PC-3 (cell line): ENCODE measurements at regions not wholly inside any gene's neighbourhood (a gene's known extent, or its start where the extent isn't known, plus 50 kb on each side); places are given as distances from the start of the nearest gene placed in this dataset.
A peak's percentile ranks its signal among the peaks of the same experiment; 100 is the strongest.

Experiments used
- ATAC-seq: fragments of 200-7000 bp; cut with Tn5 transposase; 2 replicates; pipeline ENCODE4 v1.9.1; 2020; ENCODE audit warnings: mild to moderate bottlenecking, moderate library complexity
- BruUV-seq: library from RNA; stranded (reverse); fragments of 400-500 nt; replicated peaks from 2 replicates; lab custom pipeline; 2021; lab: Mats Ljungman, UMichigan
- CTCF ChIA-PET: fragments of 300-600 bp; sonication (Branson Sonifier 250); formaldehyde crosslinking; loops from one replicate; lab custom pipeline; 2022; ENCODE audit warnings: antibody characterized with exemption; lab: Charles Lee
- POLR2A ChIA-PET: fragments of 300-600 bp; sonication (Branson Sonifier 250); formaldehyde crosslinking; loops from one replicate; lab custom pipeline; 2022; ENCODE audit warnings: antibody characterized with exemption; ENCODE audit not compliant: unreplicated experiment; lab: Charles Lee
- DNase-seq: peaks from one replicate; pipeline ENCODE4 v3.0.0-alpha.2; 2015
- H2AFZ ChIP-seq: fragments of 300-600 bp; sonication (generic); 2 replicates; pipeline ENCODE4 v1.6.0; 2016; ENCODE audit warnings: antibody characterized with exemption, low read length
- H3F3A ChIP-seq: fragments of 300-600 bp; sonication (generic); one replicate; pipeline ENCODE4 v1.6.0; 2017; ENCODE audit warnings: antibody characterized with exemption, low read length, control low read depth, mild to moderate bottlenecking; ENCODE audit not compliant: unreplicated experiment
- H3K27ac ChIP-seq: fragments of 300-600 bp; sonication (generic); 2 replicates; pipeline ENCODE4 v1.5.1; 2016; ENCODE audit warnings: mild to moderate bottlenecking, low read length
- H3K27me3 ChIP-seq: fragments of 300-600 bp; sonication (generic); 2 replicates; pipeline ENCODE4 v1.6.1; 2016; ENCODE audit warnings: low read length, mixed read lengths
- H3K36me3 ChIP-seq: fragments of 300-600 bp; sonication (generic); 2 replicates; pipeline ENCODE4 v1.6.1; 2016; ENCODE audit warnings: low read depth, mixed run types, low read length, mixed read lengths
- H3K4me1 ChIP-seq: fragments of 300-600 bp; sonication (generic); 2 replicates; pipeline ENCODE4 v1.5.1; 2016; ENCODE audit warnings: low read length; ENCODE audit not compliant: insufficient read depth
- H3K4me2 ChIP-seq: fragments of 300-600 bp; sonication (generic); 2 replicates; pipeline ENCODE4 v1.6.0; 2016; ENCODE audit warnings: low read length
- H3K4me3 ChIP-seq: fragments of 300-600 bp; sonication (generic); 2 replicates; pipeline ENCODE4 v1.5.1; 2016; ENCODE audit warnings: mild to moderate bottlenecking, low read length, mixed read lengths
- H3K79me2 ChIP-seq: fragments of 300-600 bp; sonication (generic); 2 replicates; pipeline ENCODE4 v1.6.1; 2017; ENCODE audit warnings: low read length, mixed read lengths
- H3K9ac ChIP-seq: fragments of 300-600 bp; sonication (generic); 2 replicates; pipeline ENCODE4 v1.6.0; 2016; ENCODE audit warnings: mild to moderate bottlenecking, low read length
- H3K9me2 ChIP-seq: fragments of 300-600 bp; sonication (generic); replicated peaks from 2 replicates; pipeline ENCODE4 v1.6.1; 2016; ENCODE audit warnings: mixed run types, low read length, mixed read lengths
- H3K9me3 ChIP-seq: fragments of 300-600 bp; sonication (generic); 2 replicates; pipeline ENCODE4 v1.6.1; 2016; ENCODE audit warnings: low read length, mixed read lengths
- H4K20me1 ChIP-seq: fragments of 300-600 bp; sonication (generic); 2 replicates; pipeline ENCODE4 v1.6.1; 2016; ENCODE audit warnings: low read length, mixed read lengths
- EZH2 ChIP-seq: fragments of 300-600 bp; sonication (generic); IDR thresholded peaks from one replicate; pipeline ENCODE4 v1.6.1; 2017; ENCODE audit warnings: antibody characterized with exemption, mild to moderate bottlenecking, low read length; ENCODE audit not compliant: unreplicated experiment
- EZH2phosphoT487 ChIP-seq: fragments of 300-600 bp; sonication (generic); IDR thresholded peaks from 2 replicates; pipeline ENCODE4 v1.6.1; 2018; ENCODE audit warnings: mild to moderate bottlenecking, antibody characterized with exemption, low read length, borderline replicate concordance
- intact Hi-C: fragments of 100-400 bp; cut with micrococcal nuclease; formaldehyde crosslinking; loops from 2 replicates; pipeline ENCODE4 v1.9.0; 2023
- TF ChIP-seq, protein P1 (sequence below): fragments of 300-600 bp; sonication (generic); conservative IDR thresholded peaks from 2 replicates; pipeline ENCODE4 v1.5.1; 2017; ENCODE audit warnings: antibody characterized with exemption, low read depth, mild to moderate bottlenecking, low read length

DNA sequence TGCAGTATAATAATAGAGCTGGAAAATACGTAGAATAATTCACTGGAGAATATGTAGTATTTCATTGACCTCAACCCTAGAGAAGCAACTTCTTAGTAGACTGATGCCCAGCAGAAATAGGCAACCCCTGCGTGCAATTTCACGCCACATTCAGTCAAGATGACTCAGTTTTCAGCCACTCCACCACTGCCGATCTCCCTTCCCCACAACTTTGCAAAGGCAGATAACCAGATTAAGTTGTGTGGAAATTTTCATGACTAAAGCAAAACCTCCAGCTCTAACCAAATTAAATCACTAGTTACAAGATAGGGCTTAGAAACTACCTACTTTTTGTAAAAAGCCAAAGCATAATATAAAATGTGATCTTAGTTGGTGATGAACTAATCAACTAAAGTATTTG, 63.3 kb upstream of the STK17B start:
- H3K36me3 ChIP-seq = no peaks in the 10 kb centered on the region
- ATAC-seq = no peak
- H3K9me2 ChIP-seq = no peaks in the 10 kb centered on the region
- no peak overlapping the region for H3K27ac ChIP-seq
- no peak overlapping the region for H3K4me2 ChIP-seq
- H3K4me3 ChIP-seq = no peak overlapping the region
- no TSS peak for BruUV-seq
- intact Hi-C loops = loop anchor here (5.0 kb wide), 1 partner anchor 103 kb away; no protein-coding TSS in a partner anchor
- H4K20me1 ChIP-seq = no peaks in the 10 kb centered on the region
- H3K4me1 ChIP-seq = peaks cover 35% of the 10 kb centered on the region
- H2AFZ ChIP-seq = no peak overlapping the region
- H3K79me2 ChIP-seq = no peaks in the 10 kb centered on the region
- H3K27me3 ChIP-seq = no peaks in the 10 kb centered on the region
- peaks cover 6% of the 10 kb centered on the region for H3F3A ChIP-seq
- ChIA-PET CTCF (no interaction called here), POLR2A (interaction anchor here (0.5 kb wide), 1 partner anchor 102 kb away, joined by 5 read pairs; no protein-coding TSS in a partner anchor)
- TF ChIP-seq, protein P1, sequence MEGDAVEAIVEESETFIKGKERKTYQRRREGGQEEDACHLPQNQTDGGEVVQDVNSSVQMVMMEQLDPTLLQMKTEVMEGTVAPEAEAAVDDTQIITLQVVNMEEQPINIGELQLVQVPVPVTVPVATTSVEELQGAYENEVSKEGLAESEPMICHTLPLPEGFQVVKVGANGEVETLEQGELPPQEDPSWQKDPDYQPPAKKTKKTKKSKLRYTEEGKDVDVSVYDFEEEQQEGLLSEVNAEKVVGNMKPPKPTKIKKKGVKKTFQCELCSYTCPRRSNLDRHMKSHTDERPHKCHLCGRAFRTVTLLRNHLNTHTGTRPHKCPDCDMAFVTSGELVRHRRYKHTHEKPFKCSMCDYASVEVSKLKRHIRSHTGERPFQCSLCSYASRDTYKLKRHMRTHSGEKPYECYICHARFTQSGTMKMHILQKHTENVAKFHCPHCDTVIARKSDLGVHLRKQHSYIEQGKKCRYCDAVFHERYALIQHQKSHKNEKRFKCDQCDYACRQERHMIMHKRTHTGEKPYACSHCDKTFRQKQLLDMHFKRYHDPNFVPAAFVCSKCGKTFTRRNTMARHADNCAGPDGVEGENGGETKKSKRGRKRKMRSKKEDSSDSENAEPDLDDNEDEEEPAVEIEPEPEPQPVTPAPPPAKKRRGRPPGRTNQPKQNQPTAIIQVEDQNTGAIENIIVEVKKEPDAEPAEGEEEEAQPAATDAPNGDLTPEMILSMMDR = no peak
- TF ChIP-seq EZH2 (no peak), EZH2phosphoT487 (no peak)
- no peaks in the 10 kb centered on the region for H3K9me3 ChIP-seq
- DNase-seq = peak; percentile 30
- H3K9ac ChIP-seq = no peak overlapping the region

DNA sequence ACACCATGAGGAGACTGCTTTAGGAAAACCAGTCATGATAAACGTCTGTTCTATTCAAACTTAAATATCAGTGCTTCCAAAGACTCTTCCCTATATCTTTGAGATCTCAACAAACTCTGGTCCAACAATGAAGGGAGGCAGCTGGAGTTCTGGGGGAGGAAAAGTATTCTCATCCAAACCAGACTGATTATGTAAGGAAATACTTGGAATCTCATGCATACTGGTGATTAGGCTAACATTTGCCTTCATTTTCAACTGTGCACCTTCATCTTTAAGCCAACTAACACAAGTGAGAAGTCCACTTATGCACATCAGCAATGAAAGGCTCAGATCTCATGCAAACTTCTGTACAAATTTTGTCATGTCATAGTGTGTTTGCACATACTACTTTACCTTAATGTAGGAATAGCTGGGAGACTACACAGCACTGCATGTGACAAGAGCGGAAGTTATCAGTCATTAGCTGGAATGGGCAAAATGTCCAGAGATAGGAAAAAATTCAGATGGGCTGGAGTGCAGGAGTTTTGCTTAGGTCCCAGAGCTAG, 67.5 kb upstream of the STK17B start:
- intact Hi-C loops = loop anchor here (1.0 kb wide), 2 partner anchors 53 to 160 kb away; no protein-coding TSS in a partner anchor
- H3K27ac ChIP-seq = no peak overlapping the region
- DNase-seq = no peak
- ChIA-PET POLR2A (no interaction called here), CTCF (interaction anchor here (0.6 kb wide), 1 partner anchor 59 kb away, joined by 3 read pairs; no protein-coding TSS in a partner anchor)
- H3K9ac ChIP-seq = no peak overlapping the region
- no TSS peak for BruUV-seq
- no peaks in the 10 kb centered on the region for H3K36me3 ChIP-seq
- no peak for ATAC-seq
- no peak overlapping the region for H3K4me2 ChIP-seq
- H3K4me1 ChIP-seq = peaks cover 29% of the 10 kb centered on the region
- no peaks in the 10 kb centered on the region for H3K79me2 ChIP-seq
- no peaks in the 10 kb centered on the region for H4K20me1 ChIP-seq
- no peaks in the 10 kb centered on the region for H3K9me3 ChIP-seq
- no peaks in the 10 kb centered on the region for H3K9me2 ChIP-seq
- no peaks in the 10 kb centered on the region for H3F3A ChIP-seq
- H2AFZ ChIP-seq = no peak overlapping the region
- no peaks in the 10 kb centered on the region for H3K27me3 ChIP-seq
- TF ChIP-seq EZH2phosphoT487 (no peak), EZH2 (no peak)
- TF ChIP-seq, protein P1 = no peak
- no peak overlapping the region for H3K4me3 ChIP-seq
